HCT116 (cell line): ENCODE measurements at regions not wholly inside any gene's neighbourhood (a gene's known extent, or its start where the extent isn't known, plus 50 kb on each side); places are given as distances from the start of the nearest gene placed in this dataset.
"Not testable (repeated sequence)": the region's sequence is repeated elsewhere in the genome, so short reads cannot be mapped to it uniquely, and the experiment has no call there.

ENCODE experiments used
- ATAC-seq: fragments of 200-7000 bp; cut with Tn5 transposase; 2 replicates; pipeline ENCODE4 v1.9.1; 2020; ENCODE audit warnings: mild to moderate bottlenecking, moderate library complexity
- BruUV-seq: library from RNA; stranded (reverse); fragments of 400-500 nt; replicated peaks from 2 replicates; lab custom pipeline; 2021; lab: Mats Ljungman, UMichigan
- CTCF ChIA-PET: fragments of 300-600 bp; sonication (Branson Sonifier 250); formaldehyde crosslinking; loops from one replicate; lab custom pipeline; 2021; ENCODE audit warnings: antibody characterized with exemption; lab: Charles Lee
- POLR2A ChIA-PET: fragments of 300-600, 350-600 bp; sonication (Branson Sonifier 250); formaldehyde crosslinking; loops from one replicate; lab custom pipeline; 2021; ENCODE audit warnings: antibody characterized with exemption; lab: Charles Lee
- RAD21 ChIA-PET, 2 experiments: fragments of 300-600 bp; sonication (Branson Sonifier 250); formaldehyde crosslinking; loops; one replicate each; lab custom pipeline; 2023; ENCODE audit warnings: low total read pairs in 2 of 2; ENCODE audit not compliant: uncharacterized antibody in 2 of 2, unreplicated experiment in 2 of 2, low non-redundant PET in 1 of 2; lab: Charles Lee
- DNase-seq: peaks from one replicate; pipeline ENCODE4 v3.0.0-alpha.2; 2010; ENCODE audit warnings: low read depth, low spot score
- H2AFZ ChIP-seq: fragments of 200-600 bp; shearing (Covaris generic), sonication (generic); 2 replicates; pipeline ENCODE4 v1.6.1; 2017; ENCODE audit warnings: low read depth, mixed run types, mixed read lengths, antibody characterized with exemption, low read length; ENCODE audit not compliant: poor library complexity, severe bottlenecking
- H3K27ac ChIP-seq: 2 replicates; pipeline ENCODE4 v1.5.1; 2012; ENCODE audit warnings: low read depth, low read length
- H3K27me3 ChIP-seq: fragments of 200-600 bp; sonication (generic); 2 replicates; pipeline ENCODE4 v1.6.1; 2016; ENCODE audit warnings: mixed run types, low read length, mixed read lengths; ENCODE audit not compliant: insufficient read depth
- H3K36me3 ChIP-seq, 2 experiments: fragments of 200-500 bp in 1 of 2; fragments of 200-600 bp in 1 of 2; sonication (Bioruptor generic) in 1 of 2; sonication (generic) in 1 of 2; 2 replicates each; pipeline versions ENCODE4 v1.5.1 to v1.6.1; 2014 to 2016; ENCODE audit warnings: low read length in 2 of 2, inconsistent platforms in 1 of 2, mixed read lengths in 1 of 2, mixed run types in 1 of 2; ENCODE audit not compliant: insufficient read depth in 2 of 2, control insufficient read depth in 1 of 2
- H3K4me1 ChIP-seq, 2 experiments: fragments of 200-600 bp in 1 of 2; sonication (generic) in 1 of 2; 2 replicates each; pipeline versions ENCODE4 v1.5.1 to v1.6.1; 2012 to 2017; ENCODE audit warnings: low read length in 2 of 2, inconsistent platforms in 1 of 2, mild to moderate bottlenecking in 1 of 2, mixed read lengths in 1 of 2, mixed run types in 1 of 2, moderate library complexity in 1 of 2; ENCODE audit not compliant: insufficient read depth in 2 of 2, control insufficient read depth in 1 of 2
- H3K4me2 ChIP-seq: fragments of 200-600 bp; sonication (generic); 2 replicates; pipeline ENCODE4 v1.6.1; 2017; ENCODE audit warnings: mixed run types, low read length, mixed read lengths
- H3K4me3 ChIP-seq, 2 experiments: fragments of 200-600 bp in 1 of 2; sonication (generic) in 1 of 2; replicated peaks in 1 of 2; 2 replicates each; pipeline ENCODE4 v1.5.1; 2011 to 2016; ENCODE audit warnings: low read length in 2 of 2, control low read depth in 1 of 2, low read depth in 1 of 2, mild to moderate bottlenecking in 1 of 2, mixed read lengths in 1 of 2, mixed run types in 1 of 2
- H3K79me2 ChIP-seq: fragments of 200-600 bp; sonication (generic); 2 replicates; pipeline ENCODE4 v1.6.1; 2017; ENCODE audit warnings: mild to moderate bottlenecking, mixed run types, low read length, moderate library complexity, mixed read lengths; ENCODE audit not compliant: insufficient read depth
- H3K9ac ChIP-seq: fragments of 200-600 bp; sonication (generic); 2 replicates; pipeline ENCODE4 v1.6.1; 2016; ENCODE audit warnings: low read length, mixed read lengths
- H3K9me2 ChIP-seq: fragments of 200-600 bp; sonication (generic), shearing (Covaris generic); 2 replicates; pipeline ENCODE4 v1.6.1; 2017; ENCODE audit warnings: mixed run types, mild to moderate bottlenecking, moderate library complexity; ENCODE audit not compliant: insufficient read depth
- H3K9me3 ChIP-seq, 2 experiments: fragments of 200-500 bp in 1 of 2; fragments of 200-600 bp in 1 of 2; sonication (Bioruptor generic) in 1 of 2; sonication (generic) in 1 of 2; 2 replicates each; pipeline ENCODE4 v1.6.1; 2014 to 2017; ENCODE audit warnings: low read length in 2 of 2, mixed read lengths in 2 of 2, inconsistent platforms in 1 of 2, low read depth in 1 of 2, mild to moderate bottlenecking in 1 of 2, mixed run types in 1 of 2, moderate library complexity in 1 of 2; ENCODE audit not compliant: control insufficient read depth in 1 of 2, insufficient read depth in 1 of 2
- H4K20me1 ChIP-seq: fragments of 200-600 bp; sonication (generic), shearing (Covaris generic); 2 replicates; pipeline ENCODE4 v1.6.1; 2017; ENCODE audit warnings: mixed run types, mild to moderate bottlenecking, moderate library complexity; ENCODE audit not compliant: insufficient read depth
- CBX3 ChIP-seq: IDR thresholded peaks from 2 replicates; pipeline ENCODE4 v1.6.1; 2012; ENCODE audit warnings: low read depth
- EZH2phosphoT487 ChIP-seq: fragments of 200-600 bp; IDR thresholded peaks from 2 replicates; pipeline ENCODE4 v1.6.1; 2018; ENCODE audit warnings: antibody characterized with exemption, borderline replicate concordance
- POLR2A ChIP-seq: IDR thresholded peaks from 2 replicates; pipeline ENCODE4 v1.7.0; 2011; ENCODE audit warnings: borderline replicate concordance; ENCODE audit not compliant: insufficient read depth, insufficient read length; ENCODE audit errors: extremely low read depth
- SIN3A ChIP-seq: IDR thresholded peaks from 2 replicates; pipeline ENCODE4 v1.6.1; 2012; ENCODE audit warnings: low read depth
- TCF7L2 ChIP-seq: IDR thresholded peaks from 2 replicates; pipeline ENCODE4 v1.7.0; 2011; ENCODE audit warnings: borderline replicate concordance, inconsistent platforms; ENCODE audit not compliant: insufficient read depth, insufficient read length; ENCODE audit errors: extremely low read depth
- intact Hi-C: fragments of 100-400 bp; cut with micrococcal nuclease; formaldehyde crosslinking; loops from 2 replicates; pipeline ENCODE4 v1.10.0; 2022
- TF ChIP-seq, protein P1 (sequence below): IDR thresholded peaks from 2 replicates; pipeline ENCODE4 v1.6.1; 2012; ENCODE audit warnings: low read depth
- TF ChIP-seq, protein P2 (sequence below): IDR thresholded peaks from 2 replicates; pipeline ENCODE4 v1.6.1; 2011; ENCODE audit warnings: mild to moderate bottlenecking, low read length, moderate library complexity; ENCODE audit not compliant: insufficient replicate concordance; ENCODE audit errors: extremely low read depth

DNA sequence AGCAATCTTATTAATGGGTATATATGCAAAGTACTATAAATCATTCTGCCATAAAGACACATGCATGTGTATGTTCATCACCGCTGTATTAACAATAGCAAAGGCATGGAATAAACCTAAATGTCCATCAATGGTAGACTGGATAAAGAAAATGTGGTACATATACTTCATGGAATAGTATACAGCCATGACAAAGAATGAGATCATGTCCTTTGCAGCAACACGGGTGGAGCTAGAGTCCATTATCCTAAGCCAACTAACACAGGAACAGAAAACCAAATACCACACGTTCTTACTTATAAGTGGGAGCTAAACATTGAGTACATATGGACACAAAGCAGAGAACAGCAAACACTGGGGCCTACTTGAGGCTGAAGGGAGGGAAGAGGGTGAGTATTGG, 720.8 kb downstream of the GLUD2 start:
- H3K4me3 ChIP-seq, RAD21 ChIA-PET, H3K9ac ChIP-seq, H3K27me3 ChIP-seq, DNase-seq, H3K27ac ChIP-seq, CTCF ChIA-PET, H3K9me3 ChIP-seq, POLR2A ChIA-PET, BruUV-seq, H3K4me1 ChIP-seq, H3K79me2 ChIP-seq, ATAC-seq, H2AFZ ChIP-seq, H3K36me3 ChIP-seq, H3K9me2 ChIP-seq, H4K20me1 ChIP-seq, intact Hi-C loops, H3K4me2 ChIP-seq: not testable (repeated sequence)

DNA sequence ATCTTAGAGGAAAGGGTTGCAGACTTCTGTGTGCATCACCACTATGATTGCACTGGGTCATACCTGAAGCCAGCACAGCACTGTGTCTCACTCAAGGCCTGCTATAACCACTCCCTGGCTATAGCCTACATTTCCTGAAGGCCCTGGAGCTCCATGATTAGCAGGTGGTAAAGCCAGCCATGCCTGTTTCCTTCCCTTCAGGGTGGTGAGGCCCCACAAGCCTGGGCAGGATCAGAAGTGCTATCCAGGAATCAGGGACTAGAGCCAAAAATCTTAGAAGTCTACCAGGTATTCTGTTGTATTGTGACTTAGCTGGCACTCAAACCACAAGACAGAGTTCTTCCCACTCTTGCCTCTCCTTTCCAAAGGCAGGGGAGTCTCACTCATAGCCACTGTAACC, 734.6 kb downstream of the GLUD2 start:
- DNase-seq (no peak), ATAC-seq (no peak)
- ChIA-PET POLR2A (no interaction called here), CTCF (no interaction called here), RAD21 (no interaction called here)
- no peaks in the 10 kb centered on the region for H4K20me1 ChIP-seq
- H3K4me3 ChIP-seq: no peak overlapping the region
- no peaks in the 10 kb centered on the region for H3K9me2 ChIP-seq
- no peaks in the 10 kb centered on the region for H3K36me3 ChIP-seq
- H3K4me1 ChIP-seq: no peaks in the 10 kb centered on the region
- H3K4me2 ChIP-seq: no peak overlapping the region
- BruUV-seq: no TSS peak
- intact Hi-C loops: no loop called here
- no peak overlapping the region for H3K27ac ChIP-seq
- no peaks in the 10 kb centered on the region for H3K27me3 ChIP-seq
- H3K9me3 ChIP-seq: no peaks in the 10 kb centered on the region
- TF ChIP-seq TCF7L2: no peak
- no peak for TF ChIP-seq CBX3
- no peak for TF ChIP-seq EZH2phosphoT487
- TF ChIP-seq, protein P1, sequence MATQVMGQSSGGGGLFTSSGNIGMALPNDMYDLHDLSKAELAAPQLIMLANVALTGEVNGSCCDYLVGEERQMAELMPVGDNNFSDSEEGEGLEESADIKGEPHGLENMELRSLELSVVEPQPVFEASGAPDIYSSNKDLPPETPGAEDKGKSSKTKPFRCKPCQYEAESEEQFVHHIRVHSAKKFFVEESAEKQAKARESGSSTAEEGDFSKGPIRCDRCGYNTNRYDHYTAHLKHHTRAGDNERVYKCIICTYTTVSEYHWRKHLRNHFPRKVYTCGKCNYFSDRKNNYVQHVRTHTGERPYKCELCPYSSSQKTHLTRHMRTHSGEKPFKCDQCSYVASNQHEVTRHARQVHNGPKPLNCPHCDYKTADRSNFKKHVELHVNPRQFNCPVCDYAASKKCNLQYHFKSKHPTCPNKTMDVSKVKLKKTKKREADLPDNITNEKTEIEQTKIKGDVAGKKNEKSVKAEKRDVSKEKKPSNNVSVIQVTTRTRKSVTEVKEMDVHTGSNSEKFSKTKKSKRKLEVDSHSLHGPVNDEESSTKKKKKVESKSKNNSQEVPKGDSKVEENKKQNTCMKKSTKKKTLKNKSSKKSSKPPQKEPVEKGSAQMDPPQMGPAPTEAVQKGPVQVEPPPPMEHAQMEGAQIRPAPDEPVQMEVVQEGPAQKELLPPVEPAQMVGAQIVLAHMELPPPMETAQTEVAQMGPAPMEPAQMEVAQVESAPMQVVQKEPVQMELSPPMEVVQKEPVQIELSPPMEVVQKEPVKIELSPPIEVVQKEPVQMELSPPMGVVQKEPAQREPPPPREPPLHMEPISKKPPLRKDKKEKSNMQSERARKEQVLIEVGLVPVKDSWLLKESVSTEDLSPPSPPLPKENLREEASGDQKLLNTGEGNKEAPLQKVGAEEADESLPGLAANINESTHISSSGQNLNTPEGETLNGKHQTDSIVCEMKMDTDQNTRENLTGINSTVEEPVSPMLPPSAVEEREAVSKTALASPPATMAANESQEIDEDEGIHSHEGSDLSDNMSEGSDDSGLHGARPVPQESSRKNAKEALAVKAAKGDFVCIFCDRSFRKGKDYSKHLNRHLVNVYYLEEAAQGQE: no peak
- TF ChIP-seq, protein P2, sequence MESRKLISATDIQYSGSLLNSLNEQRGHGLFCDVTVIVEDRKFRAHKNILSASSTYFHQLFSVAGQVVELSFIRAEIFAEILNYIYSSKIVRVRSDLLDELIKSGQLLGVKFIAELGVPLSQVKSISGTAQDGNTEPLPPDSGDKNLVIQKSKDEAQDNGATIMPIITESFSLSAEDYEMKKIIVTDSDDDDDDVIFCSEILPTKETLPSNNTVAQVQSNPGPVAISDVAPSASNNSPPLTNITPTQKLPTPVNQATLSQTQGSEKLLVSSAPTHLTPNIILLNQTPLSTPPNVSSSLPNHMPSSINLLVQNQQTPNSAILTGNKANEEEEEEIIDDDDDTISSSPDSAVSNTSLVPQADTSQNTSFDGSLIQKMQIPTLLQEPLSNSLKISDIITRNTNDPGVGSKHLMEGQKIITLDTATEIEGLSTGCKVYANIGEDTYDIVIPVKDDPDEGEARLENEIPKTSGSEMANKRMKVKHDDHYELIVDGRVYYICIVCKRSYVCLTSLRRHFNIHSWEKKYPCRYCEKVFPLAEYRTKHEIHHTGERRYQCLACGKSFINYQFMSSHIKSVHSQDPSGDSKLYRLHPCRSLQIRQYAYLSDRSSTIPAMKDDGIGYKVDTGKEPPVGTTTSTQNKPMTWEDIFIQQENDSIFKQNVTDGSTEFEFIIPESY: no peak
- TF ChIP-seq SIN3A: no peak
- TF ChIP-seq POLR2A: no peak
- H2AFZ ChIP-seq: no peak overlapping the region
- no peaks in the 10 kb centered on the region for H3K79me2 ChIP-seq
- no peak overlapping the region for H3K9ac ChIP-seq
